MM.1S (cell line): ENCODE measurements at regions not wholly inside any gene's neighbourhood (a gene's known extent, or its start where the extent isn't known, plus 50 kb on each side); places are given as distances from the start of the nearest gene placed in this dataset.

Source experiments
- CTCF ChIP-seq: fragments of 300-600 bp; sonication (generic); IDR thresholded peaks from 2 replicates; pipeline ENCODE4 v1.5.1; 2016; ENCODE audit warnings: antibody characterized with exemption, low read length, mixed read lengths
- EZH2 ChIP-seq: fragments of 300-600 bp; sonication (generic); optimal IDR thresholded peaks from 2 replicates; pipeline ENCODE3; 2017; ENCODE audit warnings: low read depth, mild to moderate bottlenecking, antibody characterized with exemption, low read length, mixed read lengths
- EZH2phosphoT487 ChIP-seq: fragments of 300-600 bp; sonication (generic); IDR thresholded peaks from 2 replicates; pipeline ENCODE4 v1.6.1; 2018; ENCODE audit warnings: antibody characterized with exemption, low read length

GRCh38 chr2:215576572-215576971 is 140.7 kb upstream of the FN1 start:
- TF ChIP-seq CTCF (no peak), EZH2phosphoT487 (no peak), EZH2 (no peak)
